Hematopoietic multipotent progenitor cell treated with erythropoietin and hydrocortisone succinate and interleukin-3 and kit ligand, for 17 days (in vitro differentiated cells): ENCODE measurements at regions not wholly inside any gene's neighbourhood (a gene's known extent, or its start where the extent isn't known, plus 50 kb on each side); places are given as distances from the start of the nearest gene placed in this dataset.

Experiments used
- DNase-seq: peaks from one replicate; pipeline ENCODE4 v3.0.0-alpha.2; 2015; ENCODE audit warnings: low spot score

GRCh38 chr5:125138266-125138665 lies 391.8 kb upstream of the ZNF608 start:
- no peak for DNase-seq

GRCh38 chr5:125139590-125139989 lies 393.2 kb upstream of the ZNF608 start:
- no peak for DNase-seq

GRCh38 chr5:125140220-125140619 lies 393.8 kb upstream of the ZNF608 start:
- DNase-seq = no peak

GRCh38 chr5:125140855-125141254 lies 394.4 kb upstream of the ZNF608 start:
- no peak for DNase-seq

GRCh38 chr5:125142458-125142857 lies 396.0 kb upstream of the ZNF608 start:
- no peak for DNase-seq

- no peak for DNase-seq
Measured at GRCh38 chr5:125143011-125143410, 396.6 kb upstream of the ZNF608 start.

GRCh38 chr5:125148076-125148475 lies 401.6 kb upstream of the ZNF608 start:
- no peak for DNase-seq

GRCh38 chr5:125148706-125149105 lies 402.3 kb upstream of the ZNF608 start:
- no peak for DNase-seq

GRCh38 chr5:125149110-125149509 lies 402.7 kb upstream of the ZNF608 start:
- DNase-seq = no peak

- no peak for DNase-seq
Measured at GRCh38 chr5:125149527-125149926, 403.1 kb upstream of the ZNF608 start.

- no peak for DNase-seq
Measured at GRCh38 chr5:125150041-125150669, 403.7 kb upstream of the ZNF608 start.

- no peak for DNase-seq
Measured at GRCh38 chr5:125151150-125151900, 404.9 kb upstream of the ZNF608 start.

- no peak for DNase-seq
Measured at GRCh38 chr5:125152044-125152443, 405.6 kb upstream of the ZNF608 start.

GRCh38 chr5:125152461-125153189 lies 406.2 kb upstream of the ZNF608 start:
- DNase-seq = no peak

- no peak for DNase-seq
Measured at GRCh38 chr5:125153231-125153630, 406.8 kb upstream of the ZNF608 start.

- DNase-seq = no peak
Measured at GRCh38 chr5:125154301-125155110, 408.1 kb upstream of the ZNF608 start.

GRCh38 chr5:125160787-125161502 lies 414.5 kb upstream of the ZNF608 start:
- DNase-seq = no peak

- DNase-seq = no peak
Measured at GRCh38 chr5:125162714-125163113, 416.3 kb upstream of the ZNF608 start.

- DNase-seq = no peak
Measured at GRCh38 chr5:125169396-125169795, 423.0 kb upstream of the ZNF608 start.

GRCh38 chr5:125171641-125172040 lies 425.2 kb upstream of the ZNF608 start:
- no peak for DNase-seq

- no peak for DNase-seq
Measured at GRCh38 chr5:125175348-125176004, 429.0 kb upstream of the ZNF608 start.
